Common myeloid progenitor, CD34-positive (primary cell): ENCODE measurements at regions not wholly inside any gene's neighbourhood (a gene's known extent, or its start where the extent isn't known, plus 50 kb on each side); places are given as distances from the start of the nearest gene placed in this dataset.
A peak's percentile ranks its signal among the peaks of the same experiment; 100 is the strongest.

Source experiments
- CTCF ChIA-PET: fragments of 350-600 bp; sonication (Branson Sonifier 250); formaldehyde crosslinking; loops from one replicate; lab custom pipeline; 2021; ENCODE audit warnings: antibody characterized with exemption; lab: Charles Lee
- POLR2A ChIA-PET: fragments of 350-600 bp; sonication (Branson Sonifier 250); formaldehyde crosslinking; loops from one replicate; lab custom pipeline; 2021; ENCODE audit warnings: antibody characterized with exemption; lab: Charles Lee
- DNase-seq, 3 donors: peaks; one replicate each; pipeline versions ENCODE4 v3.0.0 to v3.0.0-alpha.2; 2013
- H3K27ac ChIP-seq, 2 experiments: 1 replicate in 1 of 2; 2 replicates in 1 of 2; pipeline ENCODE4 v1.7.0; 2013; ENCODE audit warnings: inconsistent platforms in 2 of 2, low read length in 2 of 2, mild to moderate bottlenecking in 2 of 2, low read depth in 1 of 2, moderate library complexity in 1 of 2; ENCODE audit not compliant: severe bottlenecking in 2 of 2, insufficient read depth in 1 of 2, poor library complexity in 1 of 2
- H3K27me3 ChIP-seq, 5 experiments: replicated peaks in 2 of 5; 1 replicate in 3 of 5; 2 replicates in 2 of 5; pipeline versions ENCODE4 v1.6.1 to v1.7.0; 2013; ENCODE audit warnings: low read length in 4 of 5, mild to moderate bottlenecking in 2 of 5, moderate library complexity in 2 of 5, inconsistent platforms in 1 of 5; ENCODE audit not compliant: insufficient read depth in 5 of 5, control insufficient read depth in 4 of 5
- H3K36me3 ChIP-seq, 4 experiments: 1 replicate in 2 of 4; 2 replicates in 2 of 4; pipeline versions ENCODE4 v1.6.1 to v1.7.0; 2013; ENCODE audit warnings: low read length in 3 of 4, control low read depth in 1 of 4, mild to moderate bottlenecking in 1 of 4; ENCODE audit not compliant: control insufficient read depth in 4 of 4, insufficient read depth in 4 of 4
- H3K4me1 ChIP-seq, 4 experiments: 1 replicate in 3 of 4; 2 replicates in 1 of 4; pipeline versions ENCODE4 v1.6.1 to v1.7.1; 2013; ENCODE audit warnings: low read length in 3 of 4, mild to moderate bottlenecking in 3 of 4, control low read depth in 1 of 4, inconsistent platforms in 1 of 4, moderate library complexity in 1 of 4; ENCODE audit not compliant: control insufficient read depth in 4 of 4, insufficient read depth in 4 of 4; ENCODE audit errors: control extremely low read depth in 1 of 4
- H3K4me3 ChIP-seq, 7 experiments: 1 replicate in 4 of 7; 2 replicates in 3 of 7; pipeline versions ENCODE4 v1.5.1 to v1.7.0; 2013; ENCODE audit warnings: mild to moderate bottlenecking in 7 of 7, low read length in 6 of 7, moderate library complexity in 6 of 7, inconsistent platforms in 2 of 7, low read depth in 2 of 7, control low read depth in 1 of 7; ENCODE audit not compliant: insufficient read depth in 4 of 7, control insufficient read depth in 1 of 7; ENCODE audit errors: extremely low read depth in 1 of 7
- H3K9me3 ChIP-seq, 5 experiments: 1 replicate in 4 of 5; 2 replicates in 1 of 5; pipeline versions ENCODE4 v1.6.1 to v1.7.1; 2013; ENCODE audit warnings: low read length in 4 of 5, mild to moderate bottlenecking in 2 of 5, inconsistent platforms in 1 of 5, low read depth in 1 of 5, moderate library complexity in 1 of 5; ENCODE audit not compliant: control insufficient read depth in 4 of 5, insufficient read depth in 2 of 5; ENCODE audit errors: control extremely low read depth in 1 of 5
- WGBS: methylation state at CpG from one replicate; pipeline ENCODE4 v1.1.5; 2013; ENCODE audit not compliant: insufficient coverage; 5-methylcytosine and 5-hydroxymethylcytosine counted together

- WGBS, result 77% methylated on average over 5 of the region's 5 CpGs
- peaks cover 0 to 5% (median 0%) of the 10 kb centered on the region in 4 experiments for H3K4me1 ChIP-seq
- POLR2A ChIA-PET, result no interaction called here
- DNase-seq, result no peak
- H3K4me3 ChIP-seq, result no peak overlapping the region
- peaks cover 0 to 4% (median 0%) of the 10 kb centered on the region in 5 experiments for H3K9me3 ChIP-seq
- H3K36me3 ChIP-seq, result no peaks in the 10 kb centered on the region
- H3K27ac ChIP-seq, result no peak overlapping the region
- CTCF ChIA-PET, result no interaction called here
- H3K27me3 ChIP-seq, result peaks cover 0 to 16% (median 0%) of the 10 kb centered on the region in 5 experiments
These were observed 56.3 kb upstream of the ITGA11 start for GRCh38 chr15:68488290-68488689.

GRCh38 chr15:68488966-68489365 lies 57.0 kb upstream of the ITGA11 start:
- Histone ChIP-seq H3K9me3 (peaks cover 0 to 4% (median 0%) of the 10 kb centered on the region in 5 experiments), H3K27me3 (peaks cover 0 to 19% (median 1%) of the 10 kb centered on the region in 5 experiments), H3K27ac (no peak overlapping the region), H3K4me3 (no peak overlapping the region), H3K4me1 (peaks cover 0 to 5% (median 0%) of the 10 kb centered on the region in 4 experiments), H3K36me3 (no peaks in the 10 kb centered on the region)
- 98% methylated on average over 5 of the region's 5 CpGs for WGBS
- no peak for DNase-seq
- ChIA-PET POLR2A (no interaction called here), CTCF (no interaction called here)

GRCh38 chr15:68489421-68489820 lies 57.5 kb upstream of the ITGA11 start:
- ChIA-PET POLR2A (no interaction called here), CTCF (interaction anchor here (1.0 kb wide), 1 partner anchor 24 kb away, joined by 3 read pairs; no protein-coding TSS in a partner anchor)
- 63% methylated on average over 2 of the region's 3 CpGs for WGBS
- no peak for DNase-seq
- Histone ChIP-seq H3K36me3 (no peaks in the 10 kb centered on the region), H3K27me3 (peaks cover 0 to 19% (median 2%) of the 10 kb centered on the region in 5 experiments), H3K9me3 (peaks cover 0 to 4% (median 0%) of the 10 kb centered on the region in 5 experiments), H3K4me3 (no peak overlapping the region), H3K4me1 (peaks cover 0 to 5% (median 0%) of the 10 kb centered on the region in 4 experiments), H3K27ac (no peak overlapping the region)

GRCh38 chr15:68491415-68492106 lies 59.6 kb upstream of the ITGA11 start:
- ChIA-PET CTCF (no interaction called here), POLR2A (no interaction called here)
- Histone ChIP-seq H3K4me3 (no peak overlapping the region), H3K36me3 (no peaks in the 10 kb centered on the region), H3K4me1 (peaks cover 0 to under 1% (median 0%) of the 10 kb centered on the region in 4 experiments), H3K9me3 (peaks cover 0 to 4% (median 0%) of the 10 kb centered on the region in 5 experiments), H3K27ac (no peak overlapping the region), H3K27me3 (peaks cover 0 to 19% (median 2%) of the 10 kb centered on the region in 5 experiments)
- WGBS, result 100% methylated on average over 2 of the region's 5 CpGs
- no peak for DNase-seq

- no peaks in the 10 kb centered on the region for H3K36me3 ChIP-seq
- DNase-seq, result no peak
- ChIA-PET POLR2A (no interaction called here), CTCF (no interaction called here)
- peaks cover 0 to 19% (median 2%) of the 10 kb centered on the region in 5 experiments for H3K27me3 ChIP-seq
- H3K4me1 ChIP-seq, result no peaks in the 10 kb centered on the region
- peaks cover 0 to 4% (median 0%) of the 10 kb centered on the region in 5 experiments for H3K9me3 ChIP-seq
- WGBS, result 100% methylated on average over 1 of the region's 4 CpGs
- H3K27ac ChIP-seq, result no peak overlapping the region
- no peak overlapping the region for H3K4me3 ChIP-seq
These were observed 60.9 kb upstream of the ITGA11 start for GRCh38 chr15:68492855-68493254.

GRCh38 chr15:68493629-68494028 lies 61.7 kb upstream of the ITGA11 start:
- Histone ChIP-seq H3K4me3 (no peak overlapping the region), H3K4me1 (no peaks in the 10 kb centered on the region), H3K36me3 (no peaks in the 10 kb centered on the region), H3K9me3 (peaks cover 0 to 4% (median 0%) of the 10 kb centered on the region in 5 experiments), H3K27me3 (peaks cover 0 to 18% (median 2%) of the 10 kb centered on the region in 5 experiments), H3K27ac (no peak overlapping the region)
- no peak for DNase-seq
- WGBS, result 100% methylated on average over 3 of the region's 3 CpGs
- CTCF ChIA-PET, result no interaction called here
- POLR2A ChIA-PET, result no interaction called here

- Histone ChIP-seq H3K36me3 (no peaks in the 10 kb centered on the region), H3K9me3 (peaks cover 0 to 4% (median 0%) of the 10 kb centered on the region in 5 experiments), H3K27me3 (peaks cover 0 to 14% (median 2%) of the 10 kb centered on the region in 5 experiments), H3K27ac (no peak overlapping the region), H3K4me3 (no peak overlapping the region), H3K4me1 (no peaks in the 10 kb centered on the region)
- peak in 2 of 3 donors; percentile 9 to 41 for DNase-seq
- POLR2A ChIA-PET, result no interaction called here
- CTCF ChIA-PET, result no interaction called here
- WGBS, result 81% methylated on average over 2 of the region's 2 CpGs
These were observed 62.7 kb upstream of the ITGA11 start for GRCh38 chr15:68494573-68495110.
